ENCODE measurements at regions not wholly inside any gene's neighbourhood (a gene's known extent, or its start where the extent isn't known, plus 50 kb on each side); places are given as distances from the start of the nearest gene placed in this dataset.

- ATAC-seq: no peak
- TF ChIP-seq ZFP3 (CRISPR knock-in tag; IDR thresholded peaks at IDR 0.05) (no peak), CREB5 (CRISPR knock-in tag; IDR thresholded peaks at IDR 0.05; ENCODE audit: low read depth) (no peak), ESRRG (CRISPR knock-in tag; IDR thresholded peaks at IDR 0.05) (no peak), ZFP30 (CRISPR knock-in tag; IDR thresholded peaks at IDR 0.05) (no peak), ARNTL (CRISPR knock-in tag; IDR thresholded peaks at IDR 0.05; ENCODE audit: borderline replicate concordance, low read depth) (no peak), PATZ1 (CRISPR knock-in tag; IDR thresholded peaks at IDR 0.05; ENCODE audit: borderline replicate concordance) (no peak), CSDC2 (CRISPR knock-in tag; IDR thresholded peaks at IDR 0.05) (no peak), SNAI2 (CRISPR knock-in tag; IDR thresholded peaks at IDR 0.05) (no peak)
- TF ChIP-seq, protein P1, sequence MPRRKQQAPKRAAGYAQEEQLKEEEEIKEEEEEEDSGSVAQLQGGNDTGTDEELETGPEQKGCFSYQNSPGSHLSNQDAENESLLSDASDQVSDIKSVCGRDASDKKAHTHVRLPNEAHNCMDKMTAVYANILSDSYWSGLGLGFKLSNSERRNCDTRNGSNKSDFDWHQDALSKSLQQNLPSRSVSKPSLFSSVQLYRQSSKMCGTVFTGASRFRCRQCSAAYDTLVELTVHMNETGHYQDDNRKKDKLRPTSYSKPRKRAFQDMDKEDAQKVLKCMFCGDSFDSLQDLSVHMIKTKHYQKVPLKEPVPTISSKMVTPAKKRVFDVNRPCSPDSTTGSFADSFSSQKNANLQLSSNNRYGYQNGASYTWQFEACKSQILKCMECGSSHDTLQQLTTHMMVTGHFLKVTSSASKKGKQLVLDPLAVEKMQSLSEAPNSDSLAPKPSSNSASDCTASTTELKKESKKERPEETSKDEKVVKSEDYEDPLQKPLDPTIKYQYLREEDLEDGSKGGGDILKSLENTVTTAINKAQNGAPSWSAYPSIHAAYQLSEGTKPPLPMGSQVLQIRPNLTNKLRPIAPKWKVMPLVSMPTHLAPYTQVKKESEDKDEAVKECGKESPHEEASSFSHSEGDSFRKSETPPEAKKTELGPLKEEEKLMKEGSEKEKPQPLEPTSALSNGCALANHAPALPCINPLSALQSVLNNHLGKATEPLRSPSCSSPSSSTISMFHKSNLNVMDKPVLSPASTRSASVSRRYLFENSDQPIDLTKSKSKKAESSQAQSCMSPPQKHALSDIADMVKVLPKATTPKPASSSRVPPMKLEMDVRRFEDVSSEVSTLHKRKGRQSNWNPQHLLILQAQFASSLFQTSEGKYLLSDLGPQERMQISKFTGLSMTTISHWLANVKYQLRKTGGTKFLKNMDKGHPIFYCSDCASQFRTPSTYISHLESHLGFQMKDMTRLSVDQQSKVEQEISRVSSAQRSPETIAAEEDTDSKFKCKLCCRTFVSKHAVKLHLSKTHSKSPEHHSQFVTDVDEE (CRISPR knock-in tag; IDR thresholded peaks at IDR 0.05): no peak
Measured at GRCh38 chr1:243940451-243940850, 90.4 kb upstream of the AKT3 start.

DNA sequence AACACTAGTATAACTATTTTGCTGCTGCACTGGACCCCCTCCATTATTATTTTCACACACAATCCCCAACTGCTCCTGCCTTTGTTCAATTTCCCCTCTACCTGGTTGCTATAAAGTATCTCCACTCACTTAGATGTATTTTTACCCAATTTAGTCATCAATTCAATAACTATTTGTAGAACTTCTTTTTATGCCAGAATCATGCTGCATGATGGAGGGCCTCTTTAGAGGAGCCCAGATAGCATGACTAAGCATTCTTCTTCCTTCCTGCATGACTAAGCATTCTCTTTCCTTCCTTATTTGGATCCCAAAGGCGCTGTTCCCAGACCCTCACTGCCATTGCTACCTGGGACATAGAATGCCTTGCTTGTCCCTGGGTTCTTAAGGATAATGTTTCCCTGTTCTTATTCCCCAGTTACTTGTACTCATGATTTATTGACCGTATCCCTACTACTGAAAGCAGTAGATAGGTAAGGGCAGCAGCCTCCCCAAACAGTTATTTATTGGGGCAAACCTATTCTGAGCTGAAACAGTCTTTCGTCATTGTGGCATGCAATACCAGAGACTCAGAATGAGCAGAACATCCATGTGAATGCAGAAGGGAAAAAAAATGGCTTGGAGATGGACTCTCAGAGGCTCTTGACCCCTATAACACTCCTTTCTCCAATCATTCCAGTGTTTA is 89.3 kb upstream of the AKT3 start:
- peak; percentile 64; the same call in 2 of the 3 replicates for ATAC-seq
- TF ChIP-seq ZNF565 (CRISPR knock-in tag; conservative IDR thresholded peaks at IDR 0.05; ENCODE audit: low read depth) (no peak), ZFP3 (CRISPR knock-in tag; IDR thresholded peaks at IDR 0.05) (no peak), PATZ1 (CRISPR knock-in tag; IDR thresholded peaks at IDR 0.05; ENCODE audit: borderline replicate concordance) (no peak), ZNF70 (CRISPR knock-in tag; IDR thresholded peaks at IDR 0.05) (no peak), ESRRG (CRISPR knock-in tag; IDR thresholded peaks at IDR 0.05) (no peak), GLIS3 (CRISPR knock-in tag; IDR thresholded peaks at IDR 0.05) (no peak), OSR1 (CRISPR knock-in tag; IDR thresholded peaks at IDR 0.05) (no peak), CSDC2 (CRISPR knock-in tag; IDR thresholded peaks at IDR 0.05) (no peak), POU6F1 (CRISPR knock-in tag; IDR thresholded peaks at IDR 0.05; ENCODE audit: borderline replicate concordance, low read depth) (no peak)

DNA sequence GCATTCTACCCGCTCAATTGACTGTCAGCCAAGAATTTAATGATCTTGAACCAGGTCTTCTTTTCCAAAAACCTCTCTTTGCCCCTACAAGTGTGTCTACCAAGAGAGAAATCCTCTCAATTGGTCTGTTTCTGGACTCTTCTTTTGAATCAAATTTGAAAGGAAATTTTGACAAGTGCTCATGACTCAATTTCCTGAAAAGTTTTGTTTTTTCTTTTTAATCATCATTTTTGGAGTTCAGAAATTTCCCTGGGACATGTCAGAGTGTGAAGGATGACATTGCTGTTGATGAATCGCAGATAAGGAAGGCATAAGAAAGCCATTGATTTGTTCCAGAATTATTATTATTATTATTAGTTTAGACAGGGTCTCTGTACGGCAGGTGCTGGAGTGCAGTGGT is 88.2 kb upstream of the AKT3 start:
- TF ChIP-seq RARB (CRISPR knock-in tag; IDR thresholded peaks at IDR 0.05): no peak
- TF ChIP-seq ESRRG (CRISPR knock-in tag; IDR thresholded peaks at IDR 0.05): no peak
- no peak for TF ChIP-seq GLIS3 (CRISPR knock-in tag; IDR thresholded peaks at IDR 0.05)
- no peak for TF ChIP-seq PPARA (CRISPR knock-in tag; IDR thresholded peaks at IDR 0.05; ENCODE audit: borderline replicate concordance)
- TF ChIP-seq, protein P2, sequence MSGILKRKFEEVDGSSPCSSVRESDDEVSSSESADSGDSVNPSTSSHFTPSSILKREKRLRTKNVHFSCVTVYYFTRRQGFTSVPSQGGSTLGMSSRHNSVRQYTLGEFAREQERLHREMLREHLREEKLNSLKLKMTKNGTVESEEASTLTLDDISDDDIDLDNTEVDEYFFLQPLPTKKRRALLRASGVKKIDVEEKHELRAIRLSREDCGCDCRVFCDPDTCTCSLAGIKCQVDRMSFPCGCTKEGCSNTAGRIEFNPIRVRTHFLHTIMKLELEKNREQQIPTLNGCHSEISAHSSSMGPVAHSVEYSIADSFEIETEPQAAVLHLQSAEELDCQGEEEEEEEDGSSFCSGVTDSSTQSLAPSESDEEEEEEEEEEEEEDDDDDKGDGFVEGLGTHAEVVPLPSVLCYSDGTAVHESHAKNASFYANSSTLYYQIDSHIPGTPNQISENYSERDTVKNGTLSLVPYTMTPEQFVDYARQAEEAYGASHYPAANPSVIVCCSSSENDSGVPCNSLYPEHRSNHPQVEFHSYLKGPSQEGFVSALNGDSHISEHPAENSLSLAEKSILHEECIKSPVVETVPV (CRISPR knock-in tag; IDR thresholded peaks at IDR 0.05): no peak
- no peak for TF ChIP-seq BACH2 (CRISPR knock-in tag; IDR thresholded peaks at IDR 0.05; ENCODE audit: borderline replicate concordance)
- no peak for TF ChIP-seq ZNF8 (CRISPR knock-in tag; IDR thresholded peaks at IDR 0.05)
- TF ChIP-seq ISL1 (CRISPR knock-in tag; IDR thresholded peaks at IDR 0.05): no peak
- TF ChIP-seq TOX (CRISPR knock-in tag; IDR thresholded peaks at IDR 0.05; ENCODE audit: borderline replicate concordance): no peak
- no peak for TF ChIP-seq ZC3H10 (CRISPR knock-in tag; IDR thresholded peaks at IDR 0.05)
- no peak for TF ChIP-seq ZFP3 (CRISPR knock-in tag; IDR thresholded peaks at IDR 0.05)

More for the DNA sequence above, 88.2 kb upstream of the AKT3 start:
- ATAC-seq: no peak

Data from SK-N-SH treated with all-trans-retinoic acid at 6 μM for 48 hours (cell line).